SK-N-SH treated with all-trans-retinoic acid at 6 μM for 48 hours (cell line): ENCODE measurements at regions not wholly inside any gene's neighbourhood (a gene's known extent, or its start where the extent isn't known, plus 50 kb on each side); places are given as distances from the start of the nearest gene placed in this dataset.

Experiments
- ATAC-seq: fragments of 200-7000 bp; cut with Tn5 transposase; 3 replicates; pipeline ENCODE4 v1.9.1; 2020; ENCODE audit warnings: mild to moderate bottlenecking, moderate library complexity
- ARNTL ChIP-seq: fragments of 450-650 bp; formaldehyde crosslinking; IDR thresholded peaks from 2 replicates; pipeline ENCODE4 v1.5.0; 2020; ENCODE audit warnings: low read depth, mild to moderate bottlenecking, moderate library complexity, borderline replicate concordance
- BACH2 ChIP-seq: fragments of 250-450 bp; sonication (Bioruptor Pico); IDR thresholded peaks from 2 replicates; pipeline ENCODE4 v1.9.0; 2021; ENCODE audit warnings: mild to moderate bottlenecking, borderline replicate concordance
- CREB5 ChIP-seq: fragments of 250-450 bp; sonication (Bioruptor Pico); IDR thresholded peaks from 2 replicates; pipeline ENCODE4 v1.5.1; 2020; ENCODE audit warnings: low read depth, mild to moderate bottlenecking, moderate library complexity
- GLIS3 ChIP-seq: fragments of 250-450 bp; sonication (Bioruptor Pico); IDR thresholded peaks from 2 replicates; pipeline ENCODE4 v1.5.0; 2020; ENCODE audit warnings: mild to moderate bottlenecking, moderate library complexity
- OSR1 ChIP-seq: fragments of 250-450 bp; sonication (Bioruptor Pico); IDR thresholded peaks from 2 replicates; pipeline ENCODE4 v1.8.0; 2022; ENCODE audit warnings: moderate library complexity, mild to moderate bottlenecking, inconsistent platforms
- PPARA ChIP-seq: fragments of 250-450 bp; sonication (Bioruptor Pico); IDR thresholded peaks from 2 replicates; pipeline ENCODE4 v1.5.0; 2020; ENCODE audit warnings: mild to moderate bottlenecking, borderline replicate concordance
- RARB ChIP-seq: fragments of 250-450 bp; sonication (Bioruptor Pico); IDR thresholded peaks from 2 replicates; pipeline ENCODE4 v1.8.0; 2021; ENCODE audit warnings: mild to moderate bottlenecking, moderate library complexity
- SNAI2 ChIP-seq: fragments of 250-450 bp; sonication (Bioruptor Pico); IDR thresholded peaks from 2 replicates; pipeline ENCODE4 v1.5.0; 2020; ENCODE audit warnings: mild to moderate bottlenecking, moderate library complexity
- TCF4 ChIP-seq: fragments of 250-450 bp; sonication (Bioruptor Pico); IDR thresholded peaks from 2 replicates; pipeline ENCODE4 v1.8.0; 2021; ENCODE audit warnings: mild to moderate bottlenecking, moderate library complexity, borderline replicate concordance
- TOX ChIP-seq: fragments of 250-450 bp; sonication (Bioruptor Pico); IDR thresholded peaks from 2 replicates; pipeline ENCODE4 v1.8.0; 2021; ENCODE audit warnings: mild to moderate bottlenecking, moderate library complexity, borderline replicate concordance
- TSHZ2 ChIP-seq: fragments of 250-450 bp; sonication (Bioruptor Pico); IDR thresholded peaks from 2 replicates; pipeline ENCODE4 v1.5.0; 2020; ENCODE audit warnings: mild to moderate bottlenecking, moderate library complexity
- ZC3H10 ChIP-seq: fragments of 250-450 bp; sonication (Bioruptor Pico); IDR thresholded peaks from 2 replicates; pipeline ENCODE4 v1.5.1; 2021; ENCODE audit warnings: mild to moderate bottlenecking, moderate library complexity
- ZFP30 ChIP-seq: fragments of 450-650 bp; formaldehyde crosslinking; IDR thresholded peaks from 2 replicates; pipeline ENCODE4 v1.5.0; 2022; ENCODE audit warnings: mild to moderate bottlenecking, moderate library complexity
- ZNF565 ChIP-seq: fragments of 450-650 bp; formaldehyde crosslinking; conservative IDR thresholded peaks from 2 replicates; pipeline ENCODE4 v1.5.0; 2020; ENCODE audit warnings: low read depth, mild to moderate bottlenecking, moderate library complexity
- ZNF70 ChIP-seq: fragments of 450-650 bp; formaldehyde crosslinking; IDR thresholded peaks from 2 replicates; pipeline ENCODE4 v1.5.0; 2020; ENCODE audit warnings: mild to moderate bottlenecking, moderate library complexity
- TF ChIP-seq, protein P1 (sequence below): fragments of 250-450 bp; sonication (Bioruptor Pico); IDR thresholded peaks from 2 replicates; pipeline ENCODE4 v1.5.1; 2021; ENCODE audit warnings: mild to moderate bottlenecking, moderate library complexity
- TF ChIP-seq, protein P2 (sequence below): fragments of 250-450 bp; sonication (Bioruptor Pico); IDR thresholded peaks from 2 replicates; pipeline ENCODE4 v1.8.0; 2020; ENCODE audit warnings: mild to moderate bottlenecking, moderate library complexity, borderline replicate concordance

DNA sequence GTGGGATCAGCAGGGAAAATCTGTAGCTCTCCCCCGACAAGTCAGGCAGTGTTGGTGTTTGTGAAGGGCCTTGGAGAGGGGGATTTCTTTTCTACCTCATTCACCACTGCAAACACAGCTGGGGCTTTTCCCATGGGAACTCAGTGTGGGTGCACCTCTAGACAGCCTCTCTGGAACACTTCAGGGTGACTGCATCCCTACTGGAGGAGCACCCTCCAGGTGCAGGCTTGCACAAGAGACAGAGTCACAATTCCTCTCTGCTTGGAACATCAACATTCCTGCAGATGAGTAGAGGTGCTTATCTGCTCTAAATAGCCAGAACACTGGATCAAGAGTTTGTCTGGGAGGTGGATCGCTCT is 72.7 kb upstream of the AKAP13 start:
- no peak for ATAC-seq

DNA sequence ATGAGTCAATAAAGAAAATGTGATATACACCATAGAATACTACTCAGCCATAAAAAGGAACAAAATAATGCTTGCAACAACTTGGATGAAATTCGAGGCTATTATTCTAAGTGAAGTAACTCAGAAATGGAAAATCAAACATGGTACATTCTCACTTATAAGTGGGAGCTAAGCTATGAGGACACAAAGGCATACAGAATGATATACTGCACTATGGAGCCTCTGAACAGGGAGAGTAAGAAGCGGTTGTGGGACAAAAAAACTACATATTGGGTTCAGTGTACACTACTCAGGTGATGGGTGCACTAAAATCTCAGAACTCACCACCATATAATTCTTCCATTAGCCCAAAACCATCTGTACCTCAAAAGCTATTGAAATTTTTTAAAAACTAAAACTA is 68.8 kb upstream of the AKAP13 start:
- TF ChIP-seq BACH2 (CRISPR knock-in tag), result no peak
- TF ChIP-seq, protein P1, sequence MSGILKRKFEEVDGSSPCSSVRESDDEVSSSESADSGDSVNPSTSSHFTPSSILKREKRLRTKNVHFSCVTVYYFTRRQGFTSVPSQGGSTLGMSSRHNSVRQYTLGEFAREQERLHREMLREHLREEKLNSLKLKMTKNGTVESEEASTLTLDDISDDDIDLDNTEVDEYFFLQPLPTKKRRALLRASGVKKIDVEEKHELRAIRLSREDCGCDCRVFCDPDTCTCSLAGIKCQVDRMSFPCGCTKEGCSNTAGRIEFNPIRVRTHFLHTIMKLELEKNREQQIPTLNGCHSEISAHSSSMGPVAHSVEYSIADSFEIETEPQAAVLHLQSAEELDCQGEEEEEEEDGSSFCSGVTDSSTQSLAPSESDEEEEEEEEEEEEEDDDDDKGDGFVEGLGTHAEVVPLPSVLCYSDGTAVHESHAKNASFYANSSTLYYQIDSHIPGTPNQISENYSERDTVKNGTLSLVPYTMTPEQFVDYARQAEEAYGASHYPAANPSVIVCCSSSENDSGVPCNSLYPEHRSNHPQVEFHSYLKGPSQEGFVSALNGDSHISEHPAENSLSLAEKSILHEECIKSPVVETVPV (CRISPR knock-in tag), result no peak
- no peak for TF ChIP-seq ARNTL
- TF ChIP-seq ZC3H10 (CRISPR knock-in tag), result no peak
- no peak for TF ChIP-seq SNAI2 (CRISPR knock-in tag)
- no peak for TF ChIP-seq TSHZ2 (CRISPR knock-in tag)
- no peak for TF ChIP-seq TCF4 (CRISPR knock-in tag)
- TF ChIP-seq PPARA (CRISPR knock-in tag), result no peak
- TF ChIP-seq, protein P2, sequence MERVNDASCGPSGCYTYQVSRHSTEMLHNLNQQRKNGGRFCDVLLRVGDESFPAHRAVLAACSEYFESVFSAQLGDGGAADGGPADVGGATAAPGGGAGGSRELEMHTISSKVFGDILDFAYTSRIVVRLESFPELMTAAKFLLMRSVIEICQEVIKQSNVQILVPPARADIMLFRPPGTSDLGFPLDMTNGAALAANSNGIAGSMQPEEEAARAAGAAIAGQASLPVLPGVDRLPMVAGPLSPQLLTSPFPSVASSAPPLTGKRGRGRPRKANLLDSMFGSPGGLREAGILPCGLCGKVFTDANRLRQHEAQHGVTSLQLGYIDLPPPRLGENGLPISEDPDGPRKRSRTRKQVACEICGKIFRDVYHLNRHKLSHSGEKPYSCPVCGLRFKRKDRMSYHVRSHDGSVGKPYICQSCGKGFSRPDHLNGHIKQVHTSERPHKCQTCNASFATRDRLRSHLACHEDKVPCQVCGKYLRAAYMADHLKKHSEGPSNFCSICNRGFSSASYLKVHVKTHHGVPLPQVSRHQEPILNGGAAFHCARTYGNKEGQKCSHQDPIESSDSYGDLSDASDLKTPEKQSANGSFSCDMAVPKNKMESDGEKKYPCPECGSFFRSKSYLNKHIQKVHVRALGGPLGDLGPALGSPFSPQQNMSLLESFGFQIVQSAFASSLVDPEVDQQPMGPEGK, result no peak
- no peak for TF ChIP-seq ZNF70
- ATAC-seq, result no peak

More for the DNA sequence above, 72.7 kb upstream of the AKAP13 start:
- no peak for TF ChIP-seq CREB5 (CRISPR knock-in tag)
- TF ChIP-seq, protein P1 (CRISPR knock-in tag), result no peak
- TF ChIP-seq RARB (CRISPR knock-in tag), result no peak
- TF ChIP-seq, all 23 proteins: peak for 0

DNA sequence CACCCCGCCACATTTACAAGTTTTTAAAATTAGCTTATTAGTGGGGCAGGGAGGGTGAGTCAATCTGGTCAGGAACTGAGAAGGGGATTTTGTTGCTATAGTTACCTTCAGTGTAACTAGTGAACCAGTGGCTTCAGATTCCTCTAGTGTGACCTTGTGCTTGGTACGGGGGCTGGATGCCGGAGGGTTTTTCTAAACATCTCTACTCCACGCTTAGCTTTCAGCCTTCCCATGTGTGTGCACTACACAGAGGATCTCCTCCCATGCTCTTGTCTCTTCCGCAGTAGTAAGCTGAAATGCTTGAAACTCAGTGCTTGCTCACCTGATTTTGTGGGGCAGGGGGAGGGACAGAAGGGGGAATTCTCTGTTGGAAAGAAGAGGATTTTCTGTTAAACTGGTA is 67.9 kb upstream of the AKAP13 start:
- no peak; the same call in 2 of the 3 replicates for ATAC-seq

More for the DNA sequence above, 67.9 kb upstream of the AKAP13 start:
- TF ChIP-seq CREB5 (CRISPR knock-in tag), result no peak
- TF ChIP-seq TSHZ2 (CRISPR knock-in tag), result no peak
- TF ChIP-seq SNAI2 (CRISPR knock-in tag), result no peak
- TF ChIP-seq PPARA (CRISPR knock-in tag), result no peak
- no peak for TF ChIP-seq ZFP30
- TF ChIP-seq GLIS3 (CRISPR knock-in tag), result no peak
- no peak for TF ChIP-seq TOX
- TF ChIP-seq, protein P2, result no peak
- no peak for TF ChIP-seq RARB (CRISPR knock-in tag)
- no peak for TF ChIP-seq TCF4 (CRISPR knock-in tag)
- no peak for TF ChIP-seq OSR1 (CRISPR knock-in tag)
- TF ChIP-seq ZNF70, result no peak
- no peak for TF ChIP-seq BACH2 (CRISPR knock-in tag)
- TF ChIP-seq ZNF565, result no peak
